SK-N-MC (cell line): ENCODE measurements at regions not wholly inside any gene's neighbourhood (a gene's known extent, or its start where the extent isn't known, plus 50 kb on each side); places are given as distances from the start of the nearest gene placed in this dataset.
"Not testable (repeated sequence)": the region's sequence is repeated elsewhere in the genome, so short reads cannot be mapped to it uniquely, and the experiment has no call there.

Source experiments
- EZH2 ChIP-seq: fragments of 200-600 bp; sonication (generic); IDR thresholded peaks from one replicate; pipeline ENCODE4 v1.6.1; 2017; ENCODE audit warnings: antibody characterized with exemption
- FOXP2 ChIP-seq: optimal IDR thresholded peaks from 2 replicates; pipeline ENCODE3; 2011; ENCODE audit warnings: mild to moderate bottlenecking, moderate library complexity; ENCODE audit not compliant: insufficient read depth; ENCODE audit errors: extremely low read length, control extremely low read depth
- POLR2AphosphoS5 ChIP-seq: IDR thresholded peaks from 2 replicates; pipeline ENCODE4 v1.6.1; 2012; ENCODE audit warnings: mild to moderate bottlenecking, low read depth, low read length, borderline replicate concordance

- not testable (repeated sequence) for TF ChIP-seq EZH2, POLR2AphosphoS5, FOXP2
Measured at GRCh38 chr5:28596707-28597106, 1558.3 kb upstream of the CDH9 start.
